ENCODE measurements at regions not wholly inside any gene's neighbourhood (a gene's known extent, or its start where the extent isn't known, plus 50 kb on each side); places are given as distances from the start of the nearest gene placed in this dataset.

DNA sequence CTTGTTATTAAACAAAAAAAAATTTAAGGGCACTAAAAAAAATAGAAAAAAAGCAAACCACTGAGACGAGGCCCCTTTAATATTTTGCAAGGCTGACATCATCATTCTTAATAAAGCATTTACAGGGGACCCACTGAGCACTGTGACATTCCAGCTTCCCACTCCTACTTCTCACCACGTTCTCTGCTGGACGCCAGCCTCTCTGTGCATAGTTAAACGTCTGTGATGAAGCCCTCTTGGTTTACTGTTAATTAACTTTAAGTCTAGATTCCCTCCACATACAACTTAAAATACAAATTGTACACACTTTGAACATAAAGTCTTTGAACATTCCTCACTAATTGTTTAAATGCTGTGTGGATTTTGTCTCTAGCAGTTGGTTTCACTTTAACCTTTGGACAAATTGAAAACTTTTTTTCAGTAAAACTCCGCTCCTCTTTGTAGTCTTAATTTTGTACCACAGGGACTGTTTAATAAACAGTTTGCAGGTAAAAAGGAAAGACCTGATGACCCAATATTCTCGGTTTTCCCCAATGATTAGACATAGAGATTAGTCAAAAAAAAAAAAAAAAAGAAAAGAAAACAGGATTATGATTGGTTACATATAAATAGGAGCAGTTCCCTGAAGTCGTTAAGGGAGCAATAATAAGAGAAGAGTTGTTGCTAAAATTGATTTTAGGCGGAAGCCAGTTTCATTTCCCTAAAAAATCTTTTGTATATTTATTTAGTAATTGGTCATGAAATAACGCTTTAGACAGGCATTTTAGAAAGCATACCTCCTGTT lies 219.8 kb downstream of the MZT1 start:
- no peak overlapping the region for H3K4me3 ChIP-seq
- H3K9ac ChIP-seq (ENCODE audit: control insufficient read depth, insufficient read depth, low read length), result no peak overlapping the region
- ATAC-seq (no peak), FAIRE-seq (no peak), DNase-seq (ENCODE audit: low read depth, low spot score) (no peak)
- POLR2A ChIA-PET, result no interaction called here
- no peaks in the 10 kb centered on the region; a peak in 1 of 4 replicates for H3K27me3 ChIP-seq (replicated peaks in 1 of 2; ENCODE audit: control insufficient read depth in 2 of 2, insufficient read depth in 2 of 2, low read length in 1 of 2)
- WGBS (ENCODE audit: insufficient coverage, insufficient replicate concordance, low lambda C conversion rate, missing lambda C conversion rate), result 13% methylated on average over 9 of the region's 9 CpGs
- SMC1A ChIA-PET (ENCODE audit: uncharacterized antibody, unreplicated experiment), result no interaction called here
- TF ChIP-seq HDAC6 (IDR thresholded peaks at IDR 0.05; ENCODE audit: unreplicated experiment) (no peak), SMAD5 (IDR thresholded peaks at IDR 0.05; ENCODE audit: low read depth) (no peak), SUZ12 (IDR thresholded peaks at IDR 0.05; ENCODE audit: unreplicated experiment) (no peak), WRNIP1 (IDR thresholded peaks at IDR 0.05; ENCODE audit: borderline replicate concordance, low read depth, low read length) (no peak), SUPT20H (IDR thresholded peaks at IDR 0.05; ENCODE audit: borderline replicate concordance, control insufficient read depth, low read depth, low read length) (no peak), IRF4 (IDR thresholded peaks at IDR 0.05; ENCODE audit: low read depth, low read length) (no peak), SMC3 (IDR thresholded peaks at IDR 0.05; ENCODE audit: borderline replicate concordance, low read length) (no peak), GATAD2B (conservative IDR thresholded peaks at IDR 0.05; ENCODE audit: low read depth) (no peak), CEBPB (IDR thresholded peaks at IDR 0.05; ENCODE audit: borderline replicate concordance in 1 of 2, low read depth in 2 of 2, low read length in 2 of 2) (no peak), TAF1 (IDR thresholded peaks at IDR 0.05; ENCODE audit: borderline replicate concordance, low read depth, low read length) (no peak), CBX5 (IDR thresholded peaks at IDR 0.05; ENCODE audit: low read depth) (no peak)
- TF ChIP-seq, protein P1, sequence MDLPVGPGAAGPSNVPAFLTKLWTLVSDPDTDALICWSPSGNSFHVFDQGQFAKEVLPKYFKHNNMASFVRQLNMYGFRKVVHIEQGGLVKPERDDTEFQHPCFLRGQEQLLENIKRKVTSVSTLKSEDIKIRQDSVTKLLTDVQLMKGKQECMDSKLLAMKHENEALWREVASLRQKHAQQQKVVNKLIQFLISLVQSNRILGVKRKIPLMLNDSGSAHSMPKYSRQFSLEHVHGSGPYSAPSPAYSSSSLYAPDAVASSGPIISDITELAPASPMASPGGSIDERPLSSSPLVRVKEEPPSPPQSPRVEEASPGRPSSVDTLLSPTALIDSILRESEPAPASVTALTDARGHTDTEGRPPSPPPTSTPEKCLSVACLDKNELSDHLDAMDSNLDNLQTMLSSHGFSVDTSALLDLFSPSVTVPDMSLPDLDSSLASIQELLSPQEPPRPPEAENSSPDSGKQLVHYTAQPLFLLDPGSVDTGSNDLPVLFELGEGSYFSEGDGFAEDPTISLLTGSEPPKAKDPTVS (IDR thresholded peaks at IDR 0.05; ENCODE audit: low read depth, low read length), result no peak
- TF ChIP-seq, protein P2, sequence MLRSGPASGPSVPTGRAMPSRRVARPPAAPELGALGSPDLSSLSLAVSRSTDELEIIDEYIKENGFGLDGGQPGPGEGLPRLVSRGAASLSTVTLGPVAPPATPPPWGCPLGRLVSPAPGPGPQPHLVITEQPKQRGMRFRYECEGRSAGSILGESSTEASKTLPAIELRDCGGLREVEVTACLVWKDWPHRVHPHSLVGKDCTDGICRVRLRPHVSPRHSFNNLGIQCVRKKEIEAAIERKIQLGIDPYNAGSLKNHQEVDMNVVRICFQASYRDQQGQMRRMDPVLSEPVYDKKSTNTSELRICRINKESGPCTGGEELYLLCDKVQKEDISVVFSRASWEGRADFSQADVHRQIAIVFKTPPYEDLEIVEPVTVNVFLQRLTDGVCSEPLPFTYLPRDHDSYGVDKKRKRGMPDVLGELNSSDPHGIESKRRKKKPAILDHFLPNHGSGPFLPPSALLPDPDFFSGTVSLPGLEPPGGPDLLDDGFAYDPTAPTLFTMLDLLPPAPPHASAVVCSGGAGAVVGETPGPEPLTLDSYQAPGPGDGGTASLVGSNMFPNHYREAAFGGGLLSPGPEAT (IDR thresholded peaks at IDR 0.05; ENCODE audit: low read depth), result no peak
- TF ChIP-seq, protein P3, sequence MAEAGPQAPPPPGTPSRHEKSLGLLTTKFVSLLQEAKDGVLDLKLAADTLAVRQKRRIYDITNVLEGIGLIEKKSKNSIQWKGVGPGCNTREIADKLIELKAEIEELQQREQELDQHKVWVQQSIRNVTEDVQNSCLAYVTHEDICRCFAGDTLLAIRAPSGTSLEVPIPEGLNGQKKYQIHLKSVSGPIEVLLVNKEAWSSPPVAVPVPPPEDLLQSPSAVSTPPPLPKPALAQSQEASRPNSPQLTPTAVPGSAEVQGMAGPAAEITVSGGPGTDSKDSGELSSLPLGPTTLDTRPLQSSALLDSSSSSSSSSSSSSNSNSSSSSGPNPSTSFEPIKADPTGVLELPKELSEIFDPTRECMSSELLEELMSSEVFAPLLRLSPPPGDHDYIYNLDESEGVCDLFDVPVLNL (IDR thresholded peaks at IDR 0.05; ENCODE audit: low read depth, low read length), result no peak
- H3K27ac ChIP-seq (ENCODE audit: control insufficient read depth, insufficient read depth), result no peak overlapping the region
- no peaks in the 10 kb centered on the region for H3K4me1 ChIP-seq (ENCODE audit: control insufficient read depth, insufficient read depth, low read length)
- CTCF ChIA-PET, result no interaction called here
- H3K36me3 ChIP-seq (ENCODE audit: control insufficient read depth in 2 of 2, insufficient read depth in 2 of 2, low read length in 1 of 2), result no peaks in the 10 kb centered on the region
- in situ Hi-C loops (cut with MboI) (no loop called here), intact Hi-C loops (cut with micrococcal nuclease; ENCODE audit: unreplicated experiment) (no loop called here)
- no peaks in the 10 kb centered on the region for H3K9me3 ChIP-seq (replicated peaks; ENCODE audit: control insufficient read depth, insufficient read depth, low read length)
- no peaks in the 10 kb centered on the region for H4K20me1 ChIP-seq (ENCODE audit: control insufficient read depth, insufficient read depth)
- no peak overlapping the region for H2AFZ ChIP-seq (ENCODE audit: control insufficient read depth, low read depth, low read length)
- no peaks in the 10 kb centered on the region for H3K79me2 ChIP-seq (ENCODE audit: control insufficient read depth, insufficient read depth, low read length)
- RAD21 ChIA-PET (ENCODE audit: unreplicated experiment), result no interaction called here
- H3K4me2 ChIP-seq (ENCODE audit: control insufficient read depth, insufficient read depth), result no peak overlapping the region
- BruUV-seq (replicated peaks), result no TSS peak
